NOMO-1 treated with DMSO at 0.1 percent for 48 hours (cell line): ENCODE measurements at regions not wholly inside any gene's neighbourhood (a gene's known extent, or its start where the extent isn't known, plus 50 kb on each side); places are given as distances from the start of the nearest gene placed in this dataset.

Experiments used
- DNase-seq: peaks from one replicate; lab custom pipeline; 2025; ENCODE audit not compliant: unreplicated experiment; lab: John Stamatoyannopoulos, UW

- DNase-seq, result no peak
These were observed 55.0 kb upstream of the LRFN2 start for GRCh38 chr6:40642190-40642589.

GRCh38 chr6:40640599-40641227 is 53.5 kb upstream of the LRFN2 start:
- peak; percentile 1 for DNase-seq
